SU-DHL-6 (cell line): ENCODE measurements at regions not wholly inside any gene's neighbourhood (a gene's known extent, or its start where the extent isn't known, plus 50 kb on each side); places are given as distances from the start of the nearest gene placed in this dataset.

Source experiments
- H2AFZ ChIP-seq: fragments of 200-600 bp; sonication (generic); 2 replicates; pipeline ENCODE4 v1.6.1; 2014; ENCODE audit warnings: low read depth, mild to moderate bottlenecking, moderate library complexity, mixed read lengths, antibody characterized with exemption, low read length; ENCODE audit not compliant: severe bottlenecking
- H3F3A ChIP-seq: fragments of 200-600 bp; shearing (Covaris generic); 2 replicates; pipeline ENCODE4 v1.6.0; 2016; ENCODE audit warnings: antibody characterized with exemption, mild to moderate bottlenecking; ENCODE audit not compliant: insufficient read depth
- H3K27ac ChIP-seq: fragments of 200-600 bp; sonication (generic); 2 replicates; pipeline ENCODE4 v1.5.1; 2016; ENCODE audit warnings: low read depth, mild to moderate bottlenecking, low read length, moderate library complexity, mixed read lengths
- H3K27me3 ChIP-seq: fragments of 200-600 bp; sonication (generic), shearing (Covaris generic); 2 replicates; pipeline ENCODE4 v1.6.0; 2014; ENCODE audit warnings: mild to moderate bottlenecking, low read length
- H3K36me3 ChIP-seq: fragments of 200-600 bp; sonication (generic); 2 replicates; pipeline ENCODE4 v1.6.1; 2014; ENCODE audit warnings: mild to moderate bottlenecking, low read length, mixed read lengths
- H3K4me2 ChIP-seq: fragments of 300-600, 200-600 bp; shearing (Covaris generic), sonication (generic); 2 replicates; pipeline ENCODE4 v1.6.0; 2014; ENCODE audit warnings: low read length, low read depth, mild to moderate bottlenecking; ENCODE audit not compliant: poor library complexity, severe bottlenecking
- H3K4me3 ChIP-seq: fragments of 200-600 bp; sonication (generic); 2 replicates; pipeline ENCODE4 v1.5.1; 2014; ENCODE audit warnings: antibody characterized with exemption, low read length, mild to moderate bottlenecking, mixed read lengths; ENCODE audit not compliant: insufficient read depth, poor library complexity, severe bottlenecking
- H3K79me2 ChIP-seq: fragments of 200-600 bp; sonication (generic); 2 replicates; pipeline ENCODE4 v1.6.1; 2014; ENCODE audit warnings: mild to moderate bottlenecking, low read length, moderate library complexity; ENCODE audit not compliant: insufficient read depth
- H3K9ac ChIP-seq: fragments of 200-600 bp; sonication (generic); 2 replicates; pipeline ENCODE4 v1.7.0; 2014; ENCODE audit warnings: mild to moderate bottlenecking, low read length
- H3K9me2 ChIP-seq: fragments of 200-600 bp; sonication (generic); replicated peaks from 2 replicates; pipeline ENCODE4 v1.6.1; 2014; ENCODE audit warnings: low read length; ENCODE audit not compliant: insufficient read depth
- H3K9me3 ChIP-seq: fragments of 200-600 bp; sonication (generic); 2 replicates; pipeline ENCODE4 v1.6.1; 2014; ENCODE audit warnings: low read length, mixed read lengths; ENCODE audit not compliant: insufficient read depth
- H4K20me1 ChIP-seq: fragments of 200-600 bp; sonication (generic); 2 replicates; pipeline ENCODE4 v1.6.1; 2014; ENCODE audit warnings: low read depth, mild to moderate bottlenecking, antibody characterized with exemption, low read length, moderate library complexity, mixed read lengths
- EZH2phosphoT487 ChIP-seq: fragments of 200-600 bp; sonication (generic), shearing (Covaris generic); conservative IDR thresholded peaks from 2 replicates; pipeline ENCODE4 v1.6.1; 2018; ENCODE audit warnings: mild to moderate bottlenecking, antibody characterized with exemption, low read length, moderate library complexity, mixed read lengths
- TF ChIP-seq, protein P1 (sequence below): fragments of 200-600 bp; sonication (generic); IDR thresholded peaks from one replicate; pipeline ENCODE4 v1.5.1; 2017; ENCODE audit warnings: antibody characterized with exemption, mild to moderate bottlenecking, low read length, moderate library complexity; ENCODE audit not compliant: insufficient read depth, poor library complexity, severe bottlenecking

DNA sequence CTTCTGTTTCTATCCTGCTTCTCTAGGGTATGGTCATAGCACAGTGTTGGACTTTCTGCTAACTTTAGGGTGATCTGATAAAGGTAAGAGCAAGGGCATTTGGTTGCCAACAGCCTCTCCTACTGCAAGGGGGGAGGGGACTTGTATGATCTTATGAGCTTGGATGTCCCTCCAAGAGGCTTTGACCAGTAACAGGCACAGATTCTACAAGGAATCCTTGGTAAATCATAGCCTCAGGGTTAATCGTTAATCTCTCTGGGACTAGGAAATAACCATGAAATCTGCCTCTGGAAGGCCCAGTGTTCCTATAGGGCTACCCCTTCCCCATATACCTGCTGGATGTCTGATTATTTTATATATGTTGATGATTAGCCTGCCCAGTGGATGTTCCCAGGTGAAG, 134.8 kb upstream of the TNFSF4 start:
- no peak overlapping the region for H3K4me3 ChIP-seq

DNA sequence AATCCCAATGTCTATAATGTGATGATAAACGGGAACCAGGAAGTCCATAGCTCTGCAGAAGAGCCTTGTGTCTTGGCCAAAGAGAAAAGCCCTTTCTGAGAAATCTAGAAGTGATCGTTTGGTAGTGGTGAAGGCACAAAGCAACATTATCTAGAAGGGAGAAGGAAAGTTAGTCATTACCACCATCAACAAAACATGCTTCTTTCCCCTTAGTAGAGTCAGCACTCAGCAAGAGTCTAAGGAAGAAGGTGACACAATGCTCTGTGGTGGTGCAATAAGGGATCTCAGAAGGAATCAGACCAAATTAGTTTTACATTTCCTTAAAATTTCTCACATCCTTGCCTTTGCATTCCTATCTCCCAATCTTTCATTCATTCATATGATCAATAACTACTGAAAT, 134.4 kb upstream of the PRDX6 start:
- H3K9me2 ChIP-seq: no peaks in the 10 kb centered on the region
- no peaks in the 10 kb centered on the region for H3K79me2 ChIP-seq
- no peak overlapping the region for H3K4me3 ChIP-seq
- H3K27me3 ChIP-seq: no peaks in the 10 kb centered on the region
- H3K36me3 ChIP-seq: no peaks in the 10 kb centered on the region
- no peak overlapping the region for H3K9ac ChIP-seq
- no peaks in the 10 kb centered on the region for H4K20me1 ChIP-seq
- no peak for TF ChIP-seq EZH2phosphoT487
- TF ChIP-seq, protein P1, sequence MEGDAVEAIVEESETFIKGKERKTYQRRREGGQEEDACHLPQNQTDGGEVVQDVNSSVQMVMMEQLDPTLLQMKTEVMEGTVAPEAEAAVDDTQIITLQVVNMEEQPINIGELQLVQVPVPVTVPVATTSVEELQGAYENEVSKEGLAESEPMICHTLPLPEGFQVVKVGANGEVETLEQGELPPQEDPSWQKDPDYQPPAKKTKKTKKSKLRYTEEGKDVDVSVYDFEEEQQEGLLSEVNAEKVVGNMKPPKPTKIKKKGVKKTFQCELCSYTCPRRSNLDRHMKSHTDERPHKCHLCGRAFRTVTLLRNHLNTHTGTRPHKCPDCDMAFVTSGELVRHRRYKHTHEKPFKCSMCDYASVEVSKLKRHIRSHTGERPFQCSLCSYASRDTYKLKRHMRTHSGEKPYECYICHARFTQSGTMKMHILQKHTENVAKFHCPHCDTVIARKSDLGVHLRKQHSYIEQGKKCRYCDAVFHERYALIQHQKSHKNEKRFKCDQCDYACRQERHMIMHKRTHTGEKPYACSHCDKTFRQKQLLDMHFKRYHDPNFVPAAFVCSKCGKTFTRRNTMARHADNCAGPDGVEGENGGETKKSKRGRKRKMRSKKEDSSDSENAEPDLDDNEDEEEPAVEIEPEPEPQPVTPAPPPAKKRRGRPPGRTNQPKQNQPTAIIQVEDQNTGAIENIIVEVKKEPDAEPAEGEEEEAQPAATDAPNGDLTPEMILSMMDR: no peak
- H3K27ac ChIP-seq: no peak overlapping the region
- no peaks in the 10 kb centered on the region for H3F3A ChIP-seq
- no peaks in the 10 kb centered on the region for H3K9me3 ChIP-seq
- no peak overlapping the region for H3K4me2 ChIP-seq
- no peak overlapping the region for H2AFZ ChIP-seq

More for the DNA sequence above, 134.8 kb upstream of the TNFSF4 start:
- Histone ChIP-seq H3K36me3 (no peaks in the 10 kb centered on the region), H4K20me1 (no peaks in the 10 kb centered on the region), H3F3A (no peaks in the 10 kb centered on the region), H3K9me2 (no peaks in the 10 kb centered on the region), H3K4me2 (no peak overlapping the region), H3K79me2 (no peaks in the 10 kb centered on the region), H2AFZ (no peak overlapping the region), H3K9ac (no peak overlapping the region), H3K9me3 (no peaks in the 10 kb centered on the region), H3K27ac (no peak overlapping the region), H3K27me3 (no peaks in the 10 kb centered on the region)
- no peak for TF ChIP-seq EZH2phosphoT487
- TF ChIP-seq, protein P1: no peak

DNA sequence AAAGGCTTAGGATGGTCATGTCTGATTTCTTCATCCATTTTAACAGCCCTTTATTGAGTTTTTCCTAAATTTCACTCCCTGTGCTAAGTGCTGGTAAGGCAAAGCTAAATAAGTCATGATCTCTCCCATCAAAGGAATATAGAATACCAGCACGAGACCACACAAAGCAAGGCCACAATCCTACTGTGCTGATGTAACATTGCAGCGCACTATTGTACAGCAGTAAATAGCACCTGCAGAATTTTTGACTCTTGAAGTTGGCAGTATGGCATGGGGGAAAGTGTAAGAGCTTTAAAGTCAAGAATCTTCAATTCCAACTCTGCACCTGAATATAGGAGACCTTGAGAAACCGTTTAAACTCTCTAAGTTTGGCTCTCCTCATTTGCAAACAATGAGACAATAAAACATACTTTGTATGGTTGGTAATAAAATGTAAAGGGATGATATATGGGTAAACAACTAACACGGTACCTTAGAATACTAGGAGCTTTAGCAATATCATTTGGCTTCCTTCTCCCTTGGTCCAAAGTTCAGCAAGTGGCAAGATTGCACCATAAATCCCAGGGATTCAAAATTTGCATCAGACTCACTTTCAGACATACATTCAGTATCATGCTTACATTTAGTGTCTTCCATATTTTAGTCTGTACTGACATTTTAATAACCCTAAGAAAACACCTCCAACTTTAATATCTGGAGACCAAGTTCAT, 132.9 kb upstream of the PRDX6 start:
- no peaks in the 10 kb centered on the region for H4K20me1 ChIP-seq
- no peaks in the 10 kb centered on the region for H3K27me3 ChIP-seq
- H3K4me2 ChIP-seq: no peak overlapping the region
- TF ChIP-seq, protein P1: no peak
- no peak for TF ChIP-seq EZH2phosphoT487
- no peak overlapping the region for H3K9ac ChIP-seq
- no peak overlapping the region for H2AFZ ChIP-seq
- H3K9me2 ChIP-seq: no peaks in the 10 kb centered on the region
- H3K27ac ChIP-seq: no peak overlapping the region
- no peaks in the 10 kb centered on the region for H3F3A ChIP-seq
- no peaks in the 10 kb centered on the region for H3K79me2 ChIP-seq
- no peaks in the 10 kb centered on the region for H3K9me3 ChIP-seq
- H3K4me3 ChIP-seq: no peak overlapping the region
- no peaks in the 10 kb centered on the region for H3K36me3 ChIP-seq
